ENCODE measurements at regions not wholly inside any gene's neighbourhood (a gene's known extent, or its start where the extent isn't known, plus 50 kb on each side); places are given as distances from the start of the nearest gene placed in this dataset.
A peak's percentile ranks its signal among the peaks of the same experiment; 100 is the strongest.
"Not testable (repeated sequence)": the region's sequence is repeated elsewhere in the genome, so short reads cannot be mapped to it uniquely, and the experiment has no call there.

- DNase-seq (ENCODE audit: low spot score) (no peak), ATAC-seq (peak; percentile 88 to 90)
- H3K9me3 Mint-ChIP-seq, result peaks cover 4% of the 10 kb centered on the region
- H3K36me3 Mint-ChIP-seq, result peaks cover 14% of the 10 kb centered on the region
- peak overlapping the region; percentile 63 for H3K4me3 Mint-ChIP-seq
- peaks cover 21 to 22% of the 10 kb centered on the region in 2 donors for H3K4me1 Mint-ChIP-seq (ENCODE audit: low read depth in 2 of 2)
- H3K27me3 Mint-ChIP-seq, result no peaks in the 10 kb centered on the region
- peak overlapping the region in 1 of 2 donors; percentile 46 for H3K27ac Mint-ChIP-seq
Observed at GRCh38 chr6:55023230-55023629, 151.1 kb upstream of the HCRTR2 start.

- Mint-ChIP-seq H3K4me1 (ENCODE audit: low read depth in 2 of 2) (peaks cover 43 to 46% of the 10 kb centered on the region in 2 donors), H3K4me3 (peak overlapping the region; percentile 40), H3K36me3 (peaks cover 29% of the 10 kb centered on the region), H3K9me3 (peaks cover 17% of the 10 kb centered on the region), H3K27me3 (no peaks in the 10 kb centered on the region), H3K27ac (peak overlapping the region; percentile 33 to 38)
- DNase-seq (ENCODE audit: low spot score) (no peak), ATAC-seq (no peak)
Observed at GRCh38 chr6:55033016-55033546, 141.2 kb upstream of the HCRTR2 start.

GRCh38 chr6:55034752-55035151, 139.6 kb upstream of the HCRTR2 start:
- peak overlapping the region; percentile 40 for H3K4me3 Mint-ChIP-seq
- peaks cover 17% of the 10 kb centered on the region for H3K36me3 Mint-ChIP-seq
- no peak for DNase-seq (ENCODE audit: low spot score)
- H3K27me3 Mint-ChIP-seq, result no peaks in the 10 kb centered on the region
- peaks cover 32 to 35% of the 10 kb centered on the region in 2 donors for H3K4me1 Mint-ChIP-seq (ENCODE audit: low read depth in 2 of 2)
- peak overlapping the region in 1 of 2 donors; percentile 30 for H3K27ac Mint-ChIP-seq
- H3K9me3 Mint-ChIP-seq, result peaks cover 11% of the 10 kb centered on the region
- no peak for ATAC-seq

GRCh38 chr6:55040102-55040848, 134.0 kb upstream of the HCRTR2 start:
- no peak for ATAC-seq
- Mint-ChIP-seq H3K27ac (no peak overlapping the region), H3K9me3 (peaks cover 23% of the 10 kb centered on the region), H3K4me3 (no peak overlapping the region), H3K4me1 (ENCODE audit: low read depth in 2 of 2) (peaks cover 5 to 6% of the 10 kb centered on the region in 2 donors), H3K36me3 (peaks cover 6% of the 10 kb centered on the region), H3K27me3 (no peaks in the 10 kb centered on the region)
- no peak for DNase-seq (ENCODE audit: low spot score)

GRCh38 chr6:55046869-55047422, 127.4 kb upstream of the HCRTR2 start:
- peaks cover 6 to 15% of the 10 kb centered on the region in 2 donors for H3K4me1 Mint-ChIP-seq (ENCODE audit: low read depth in 2 of 2)
- no peak for DNase-seq (ENCODE audit: low spot score)
- H3K36me3 Mint-ChIP-seq, result peaks cover 4% of the 10 kb centered on the region
- H3K27ac Mint-ChIP-seq, result no peak overlapping the region
- H3K27me3 Mint-ChIP-seq, result no peaks in the 10 kb centered on the region
- ATAC-seq, result no peak
- H3K4me3 Mint-ChIP-seq, result peak overlapping the region; percentile 30
- peaks cover 9% of the 10 kb centered on the region for H3K9me3 Mint-ChIP-seq

- peaks cover 6 to 15% of the 10 kb centered on the region in 2 donors for H3K4me1 Mint-ChIP-seq (ENCODE audit: low read depth in 2 of 2)
- peaks cover 9% of the 10 kb centered on the region for H3K9me3 Mint-ChIP-seq
- no peaks in the 10 kb centered on the region for H3K27me3 Mint-ChIP-seq
- no peak for DNase-seq (ENCODE audit: low spot score)
- peaks cover 4% of the 10 kb centered on the region for H3K36me3 Mint-ChIP-seq
- H3K4me3 Mint-ChIP-seq, result peak overlapping the region; percentile 30
- H3K27ac Mint-ChIP-seq, result no peak overlapping the region
- ATAC-seq, result peak in 1 of 2 donors; percentile 56
Observed at GRCh38 chr6:55047451-55048044, 126.8 kb upstream of the HCRTR2 start.

- Mint-ChIP-seq H3K27ac (no peak overlapping the region), H3K9me3 (peaks cover 3% of the 10 kb centered on the region), H3K4me3 (no peak overlapping the region), H3K27me3 (no peaks in the 10 kb centered on the region), H3K36me3 (peaks cover 4% of the 10 kb centered on the region), H3K4me1 (ENCODE audit: low read depth in 2 of 2) (peaks cover 6 to 15% of the 10 kb centered on the region in 2 donors)
- DNase-seq (ENCODE audit: low spot score), result no peak
- no peak for ATAC-seq
Observed at GRCh38 chr6:55049866-55050265, 124.4 kb upstream of the HCRTR2 start.

GRCh38 chr6:55052846-55053245, 121.5 kb upstream of the HCRTR2 start:
- H3K27ac Mint-ChIP-seq, result no peak overlapping the region
- H3K4me1 Mint-ChIP-seq (ENCODE audit: low read depth in 2 of 2), result peaks cover 0 to 4% of the 10 kb centered on the region in 2 donors
- ATAC-seq (no peak), DNase-seq (ENCODE audit: low spot score) (no peak)
- peaks cover 10% of the 10 kb centered on the region for H3K36me3 Mint-ChIP-seq
- no peaks in the 10 kb centered on the region for H3K27me3 Mint-ChIP-seq
- H3K4me3 Mint-ChIP-seq, result no peak overlapping the region
- H3K9me3 Mint-ChIP-seq, result peaks cover 6% of the 10 kb centered on the region

GRCh38 chr6:55058682-55059081, 115.6 kb upstream of the HCRTR2 start:
- Mint-ChIP-seq H3K4me1 (ENCODE audit: low read depth in 2 of 2) (no peaks in the 10 kb centered on the region), H3K4me3 (no peak overlapping the region), H3K9me3 (peaks cover 10% of the 10 kb centered on the region), H3K27me3 (no peaks in the 10 kb centered on the region), H3K36me3 (peaks cover 12% of the 10 kb centered on the region), H3K27ac (no peak overlapping the region)
- ATAC-seq, result no peak
- DNase-seq (ENCODE audit: low spot score), result no peak

GRCh38 chr6:55064711-55065420, 109.4 kb upstream of the HCRTR2 start:
- H3K36me3 Mint-ChIP-seq, result peaks cover 3% of the 10 kb centered on the region
- peaks cover 3 to 5% of the 10 kb centered on the region in 2 donors for H3K4me1 Mint-ChIP-seq (ENCODE audit: low read depth in 2 of 2)
- peaks cover 6% of the 10 kb centered on the region for H3K9me3 Mint-ChIP-seq
- no peak overlapping the region for H3K4me3 Mint-ChIP-seq
- DNase-seq (ENCODE audit: low spot score) (no peak), ATAC-seq (no peak)
- H3K27ac Mint-ChIP-seq, result no peak overlapping the region
- H3K27me3 Mint-ChIP-seq, result no peaks in the 10 kb centered on the region

- H3K4me1 Mint-ChIP-seq (ENCODE audit: low read depth in 2 of 2), result peaks cover 3 to 5% of the 10 kb centered on the region in 2 donors
- H3K4me3 Mint-ChIP-seq, result no peak overlapping the region
- no peak for DNase-seq (ENCODE audit: low spot score)
- no peaks in the 10 kb centered on the region for H3K9me3 Mint-ChIP-seq
- no peak for ATAC-seq
- H3K27ac Mint-ChIP-seq, result no peak overlapping the region
- H3K27me3 Mint-ChIP-seq, result peaks cover 5 to 9% of the 10 kb centered on the region in 2 donors
- H3K36me3 Mint-ChIP-seq, result no peaks in the 10 kb centered on the region
Observed at GRCh38 chr6:55069132-55069781, 105.1 kb upstream of the HCRTR2 start.

- no peaks in the 10 kb centered on the region for H3K9me3 Mint-ChIP-seq
- DNase-seq (ENCODE audit: low spot score) (no peak), ATAC-seq (no peak)
- H3K36me3 Mint-ChIP-seq, result peaks cover 4% of the 10 kb centered on the region
- H3K27ac Mint-ChIP-seq, result no peak overlapping the region
- H3K4me1 Mint-ChIP-seq (ENCODE audit: low read depth in 2 of 2), result no peaks in the 10 kb centered on the region
- H3K4me3 Mint-ChIP-seq, result no peak overlapping the region
- peaks cover 5 to 6% of the 10 kb centered on the region in 2 donors for H3K27me3 Mint-ChIP-seq
Observed at GRCh38 chr6:55082021-55082420, 92.3 kb upstream of the HCRTR2 start.

- not testable (repeated sequence) for DNase-seq (ENCODE audit: low spot score); H3K4me3 Mint-ChIP-seq; H3K4me1 Mint-ChIP-seq (ENCODE audit: low read depth in 2 of 2); H3K27me3 Mint-ChIP-seq; H3K27ac Mint-ChIP-seq; ATAC-seq
- Mint-ChIP-seq H3K9me3 (peaks cover 11% of the 10 kb centered on the region), H3K36me3 (peaks cover 17% of the 10 kb centered on the region)
Observed at GRCh38 chr6:55088011-55088410, 86.3 kb upstream of the HCRTR2 start.
